ENCODE measurements at regions not wholly inside any gene's neighbourhood (a gene's known extent, or its start where the extent isn't known, plus 50 kb on each side); places are given as distances from the start of the nearest gene placed in this dataset.

DNA sequence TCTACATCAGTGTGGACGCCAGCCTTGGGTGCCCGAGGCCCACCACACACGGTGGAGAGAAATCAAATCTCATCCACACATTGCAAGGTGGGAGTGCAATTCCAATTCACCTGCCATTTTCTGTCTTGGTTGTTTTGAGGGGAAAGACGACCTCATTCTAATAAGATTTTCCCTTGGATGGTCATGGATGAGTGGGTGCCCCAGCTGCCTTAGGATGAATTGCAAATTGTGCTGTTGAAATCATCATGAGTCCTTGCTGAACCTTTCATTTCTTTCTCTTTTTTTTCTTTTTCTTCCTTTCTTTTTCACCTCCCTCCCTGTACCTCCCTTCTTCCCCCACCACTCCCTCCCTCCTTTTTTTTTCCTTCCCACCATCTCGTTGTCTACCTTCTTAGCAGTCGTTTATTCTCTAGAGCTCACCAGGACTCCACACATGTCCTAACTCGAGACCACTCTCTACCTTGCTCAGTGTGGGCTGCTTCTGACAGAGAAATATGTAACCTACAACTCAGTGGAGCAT lies 266.9 kb upstream of the NFE2L3 start:
- DNase-seq (ENCODE audit: low spot score), result no peak

DNA sequence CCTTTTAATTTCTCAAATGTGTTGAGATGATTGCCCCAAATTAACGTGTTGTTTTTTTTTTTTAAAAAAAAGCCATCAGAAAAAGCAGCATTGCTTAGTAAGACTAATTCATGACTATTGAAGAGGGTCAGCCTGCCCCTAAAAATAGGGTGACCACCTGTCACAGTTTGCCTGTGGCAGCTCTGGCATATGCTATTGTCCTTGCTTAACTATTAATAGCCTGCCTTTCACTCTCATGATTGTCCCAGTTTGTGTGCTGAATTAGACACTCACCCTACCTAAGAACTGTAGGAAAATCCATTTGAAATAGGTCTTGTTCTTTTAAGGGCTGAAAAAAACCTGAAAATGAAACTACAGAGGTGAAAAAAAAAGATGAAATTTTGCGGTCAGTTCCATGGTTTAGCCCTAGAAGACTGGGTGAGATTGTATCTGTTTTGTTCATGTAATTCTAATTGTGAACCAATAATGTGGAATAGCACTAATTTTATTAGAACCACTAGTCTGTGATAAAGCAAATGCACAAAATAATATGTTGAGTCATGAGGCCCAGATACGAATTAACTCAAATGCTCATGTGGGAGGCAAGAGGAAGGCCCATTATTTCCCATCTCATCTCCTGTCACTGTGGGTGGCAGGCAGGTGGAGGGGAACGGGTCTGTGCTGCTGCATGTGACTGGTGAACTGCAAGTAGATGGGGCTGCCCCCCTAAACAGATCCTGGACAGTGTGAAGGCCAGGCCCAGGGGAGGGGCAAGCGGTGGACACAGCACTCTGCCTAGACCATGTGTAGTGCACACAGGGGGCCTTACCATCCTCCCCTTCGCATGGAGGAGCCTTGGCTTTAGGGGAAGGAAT lies 265.4 kb upstream of the NFE2L3 start:
- no peak for DNase-seq (ENCODE audit: low spot score)

GRCh38 chr7:25887266-25887665 lies 264.7 kb upstream of the NFE2L3 start:
- no peak for DNase-seq (ENCODE audit: low spot score)

- no peak for DNase-seq (ENCODE audit: low spot score)
Observed at GRCh38 chr7:25887795-25888559, 264.0 kb upstream of the NFE2L3 start.

DNA sequence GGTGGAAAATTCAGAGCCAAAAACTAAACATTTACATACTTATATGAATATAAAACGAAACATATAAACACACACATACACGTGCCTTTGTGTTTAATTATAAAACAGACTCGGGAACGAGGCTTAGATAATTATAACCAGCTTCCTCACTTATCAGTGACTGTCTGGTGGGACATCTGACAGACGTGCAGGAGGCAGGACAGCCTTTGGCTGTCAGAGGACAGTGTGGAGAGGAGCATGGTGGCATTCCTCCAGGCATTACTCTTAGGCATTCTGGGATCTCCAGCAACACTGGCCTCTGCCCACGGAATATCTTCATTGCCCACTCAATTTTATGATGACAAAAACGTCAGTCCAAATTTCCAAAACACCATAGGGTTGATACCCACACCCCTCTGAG lies 262.2 kb upstream of the NFE2L3 start:
- no peak for DNase-seq (ENCODE audit: low spot score)

DNA sequence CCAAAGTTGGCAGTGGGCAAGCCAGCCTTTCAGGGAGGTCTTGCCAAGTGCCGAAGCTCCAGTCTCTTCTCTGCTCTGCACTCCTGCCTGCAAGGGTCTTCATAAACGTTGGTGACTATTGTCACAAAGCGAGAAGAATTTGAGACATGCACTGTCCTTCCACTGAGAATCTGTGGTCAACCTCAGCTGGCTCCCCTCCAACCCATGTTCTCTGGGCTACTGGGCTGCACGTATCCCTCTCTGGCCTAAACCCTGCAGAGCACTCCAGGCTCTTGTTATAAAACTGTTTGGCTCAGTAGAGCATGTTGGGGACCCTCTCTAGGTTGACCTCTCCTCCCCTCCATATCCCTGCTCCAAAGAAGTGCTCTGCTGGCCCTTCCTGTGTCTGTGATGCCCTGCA lies 260.4 kb upstream of the NFE2L3 start:
- DNase-seq (ENCODE audit: low spot score), result no peak

GRCh38 chr7:25893436-25893835 lies 258.6 kb upstream of the NFE2L3 start:
- DNase-seq (ENCODE audit: low spot score), result no peak

GRCh38 chr7:25894002-25894901 lies 257.7 kb upstream of the NFE2L3 start:
- DNase-seq (ENCODE audit: low spot score), result no peak

GRCh38 chr7:25894902-25895791 lies 256.9 kb upstream of the NFE2L3 start:
- peak; percentile 75 for DNase-seq (ENCODE audit: low spot score)

GRCh38 chr7:25895792-25896171 lies 256.2 kb upstream of the NFE2L3 start:
- DNase-seq (ENCODE audit: low spot score), result no peak

GRCh38 chr7:25897261-25897782 lies 254.7 kb upstream of the NFE2L3 start:
- no peak for DNase-seq (ENCODE audit: low spot score)

DNA sequence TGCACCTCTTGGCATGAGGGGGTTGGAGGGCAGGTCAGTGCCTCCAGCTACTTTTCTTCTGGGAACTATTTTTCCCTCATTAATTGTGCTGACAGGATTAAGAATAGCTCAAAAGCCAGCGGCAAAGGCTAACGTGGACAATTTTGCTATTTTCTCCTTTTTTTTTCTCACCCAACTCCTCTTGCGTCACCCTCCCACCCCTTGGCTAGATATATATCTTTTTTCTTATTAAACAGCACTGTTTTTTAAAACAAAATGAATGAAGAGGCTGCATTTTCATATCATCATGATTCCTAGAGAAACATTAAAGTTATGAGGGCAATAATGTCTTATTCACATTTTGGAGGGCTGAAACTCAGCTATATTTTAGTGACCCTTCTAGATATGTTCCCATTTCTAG lies 251.8 kb upstream of the NFE2L3 start:
- no peak for DNase-seq (ENCODE audit: low spot score)

DNA sequence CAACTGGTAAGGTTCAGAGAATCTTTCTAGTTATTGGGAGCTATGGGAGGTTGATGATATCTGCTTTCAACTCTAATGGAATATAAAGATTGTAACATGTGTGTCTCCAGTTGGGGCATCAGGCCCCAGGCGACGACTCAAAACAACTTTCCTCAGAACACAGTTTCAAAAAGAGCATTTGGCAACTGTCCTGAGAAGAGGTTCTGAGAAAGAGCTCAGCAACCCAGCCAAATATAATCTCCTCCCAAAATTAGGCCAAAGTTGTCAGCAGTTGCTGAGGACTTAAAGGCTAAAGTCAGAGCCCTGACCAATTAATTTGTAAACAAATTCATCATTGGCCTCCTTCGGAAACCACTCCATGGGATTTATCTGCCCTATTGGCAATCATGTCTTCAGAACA lies 251.1 kb upstream of the NFE2L3 start:
- DNase-seq (ENCODE audit: low spot score), result no peak

GRCh38 chr7:25901658-25902057 lies 250.3 kb upstream of the NFE2L3 start:
- DNase-seq (ENCODE audit: low spot score), result no peak

DNA sequence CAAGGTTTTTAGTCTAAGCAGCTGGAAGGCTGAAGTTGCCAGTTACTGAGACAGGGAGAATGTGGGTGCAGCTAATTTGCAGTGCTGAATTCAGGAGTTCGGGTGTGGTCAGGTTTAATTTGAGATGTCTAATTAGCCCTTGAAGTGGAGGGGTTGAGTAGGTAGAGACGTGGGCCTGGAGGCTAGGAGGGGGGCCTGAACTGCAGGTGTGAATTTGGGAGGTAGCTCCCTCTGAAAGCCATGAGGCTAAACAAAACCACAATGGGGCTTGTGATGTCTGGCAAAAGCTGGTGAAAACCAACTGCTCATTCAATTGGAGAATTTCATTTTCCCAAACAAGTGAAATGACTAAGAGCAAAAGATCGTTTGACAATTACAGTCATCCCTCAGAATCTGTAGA lies 246.0 kb upstream of the NFE2L3 start:
- DNase-seq (ENCODE audit: low spot score), result no peak

DNA sequence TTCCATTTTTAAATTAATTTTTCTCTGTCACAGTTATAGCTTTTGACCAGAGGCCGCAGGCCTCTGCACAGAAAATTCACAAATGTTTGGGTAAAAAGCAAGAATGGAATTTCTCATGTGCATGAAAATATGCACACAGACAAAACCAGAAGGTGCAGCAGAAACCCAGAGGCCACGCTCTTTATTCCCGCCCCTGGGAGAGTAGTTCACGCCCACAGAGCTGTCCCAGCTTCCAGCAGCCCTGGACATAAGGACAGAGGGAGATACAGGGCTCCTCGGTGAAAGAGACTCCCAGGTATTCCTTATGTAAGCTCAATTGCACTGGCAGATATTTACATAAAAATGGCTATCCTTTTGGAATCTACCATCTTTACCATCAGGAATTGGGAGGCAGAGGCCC lies 245.2 kb upstream of the NFE2L3 start:
- DNase-seq (ENCODE audit: low spot score), result no peak

- no peak for DNase-seq (ENCODE audit: low spot score)
Observed at GRCh38 chr7:25907214-25907613, 244.8 kb upstream of the NFE2L3 start.

GRCh38 chr7:25907731-25908130 lies 244.3 kb upstream of the NFE2L3 start:
- DNase-seq (ENCODE audit: low spot score), result no peak

- no peak for DNase-seq (ENCODE audit: low spot score)
Observed at GRCh38 chr7:25908154-25908949, 243.6 kb upstream of the NFE2L3 start.
